ENCODE measurements at regions not wholly inside any gene's neighbourhood (a gene's known extent, or its start where the extent isn't known, plus 50 kb on each side); places are given as distances from the start of the nearest gene placed in this dataset.

GRCh38 chr6:159527351-159527750, 165.7 kb downstream of the SOD2 start:
- intact Hi-C loops (cut with micrococcal nuclease; ENCODE audit: unreplicated experiment) = no loop called here
- Histone ChIP-seq H3K9me2 (ENCODE audit: insufficient read depth, low read length) (no peaks in the 10 kb centered on the region), H3K4me3 (ENCODE audit: low read depth, low read length, poor library complexity, severe bottlenecking) (no peak overlapping the region), H3K9me3 (ENCODE audit: low read length) (no peaks in the 10 kb centered on the region), H2AFZ (ENCODE audit: low read length) (no peak overlapping the region), H3K79me2 (ENCODE audit: insufficient read depth, low read depth, low read length) (no peaks in the 10 kb centered on the region), H3K36me3 (ENCODE audit: insufficient read depth, low read length) (no peaks in the 10 kb centered on the region), H3K4me2 (ENCODE audit: low read length) (no peak overlapping the region), H3K4me1 (ENCODE audit: insufficient read depth, low read length, poor library complexity, severe bottlenecking) (no peaks in the 10 kb centered on the region), H4K20me1 (ENCODE audit: insufficient read depth, low read length) (no peaks in the 10 kb centered on the region), H3K27ac (ENCODE audit: low read depth, low read length, poor library complexity, severe bottlenecking) (no peak overlapping the region)
- DNase-seq (ENCODE audit: low spot score) = no peak
- POLR2A ChIA-PET = no interaction called here
- BruUV-seq (replicated peaks) = no TSS peak
- CTCF ChIA-PET (ENCODE audit: unreplicated experiment) = no interaction called here
- TF ChIP-seq, protein P1, sequence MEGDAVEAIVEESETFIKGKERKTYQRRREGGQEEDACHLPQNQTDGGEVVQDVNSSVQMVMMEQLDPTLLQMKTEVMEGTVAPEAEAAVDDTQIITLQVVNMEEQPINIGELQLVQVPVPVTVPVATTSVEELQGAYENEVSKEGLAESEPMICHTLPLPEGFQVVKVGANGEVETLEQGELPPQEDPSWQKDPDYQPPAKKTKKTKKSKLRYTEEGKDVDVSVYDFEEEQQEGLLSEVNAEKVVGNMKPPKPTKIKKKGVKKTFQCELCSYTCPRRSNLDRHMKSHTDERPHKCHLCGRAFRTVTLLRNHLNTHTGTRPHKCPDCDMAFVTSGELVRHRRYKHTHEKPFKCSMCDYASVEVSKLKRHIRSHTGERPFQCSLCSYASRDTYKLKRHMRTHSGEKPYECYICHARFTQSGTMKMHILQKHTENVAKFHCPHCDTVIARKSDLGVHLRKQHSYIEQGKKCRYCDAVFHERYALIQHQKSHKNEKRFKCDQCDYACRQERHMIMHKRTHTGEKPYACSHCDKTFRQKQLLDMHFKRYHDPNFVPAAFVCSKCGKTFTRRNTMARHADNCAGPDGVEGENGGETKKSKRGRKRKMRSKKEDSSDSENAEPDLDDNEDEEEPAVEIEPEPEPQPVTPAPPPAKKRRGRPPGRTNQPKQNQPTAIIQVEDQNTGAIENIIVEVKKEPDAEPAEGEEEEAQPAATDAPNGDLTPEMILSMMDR (conservative IDR thresholded peaks at IDR 0.05; ENCODE audit: low read length) = peak; percentile 44
- no peak for TF ChIP-seq EZH2phosphoT487 (IDR thresholded peaks at IDR 0.05; ENCODE audit: borderline replicate concordance, low read depth, low read length)

GRCh38 chr6:159525445-159526025, 167.5 kb downstream of the SOD2 start:
- H3K4me3 ChIP-seq (ENCODE audit: low read depth, low read length, poor library complexity, severe bottlenecking) = no peak overlapping the region
- no TSS peak for BruUV-seq (replicated peaks)
- no peak for DNase-seq (ENCODE audit: low spot score)
- TF ChIP-seq EZH2phosphoT487 (IDR thresholded peaks at IDR 0.05; ENCODE audit: borderline replicate concordance, low read depth, low read length) = no peak
- TF ChIP-seq, protein P1 (conservative IDR thresholded peaks at IDR 0.05; ENCODE audit: low read length) = no peak
- no peaks in the 10 kb centered on the region for H4K20me1 ChIP-seq (ENCODE audit: insufficient read depth, low read length)
- H3K4me1 ChIP-seq (ENCODE audit: insufficient read depth, low read length, poor library complexity, severe bottlenecking) = no peaks in the 10 kb centered on the region
- CTCF ChIA-PET (ENCODE audit: unreplicated experiment) = no interaction called here
- no peaks in the 10 kb centered on the region for H3K79me2 ChIP-seq (ENCODE audit: insufficient read depth, low read depth, low read length)
- intact Hi-C loops (cut with micrococcal nuclease; ENCODE audit: unreplicated experiment) = no loop called here
- H3K27ac ChIP-seq (ENCODE audit: low read depth, low read length, poor library complexity, severe bottlenecking) = no peak overlapping the region
- no peaks in the 10 kb centered on the region for H3K36me3 ChIP-seq (ENCODE audit: insufficient read depth, low read length)
- POLR2A ChIA-PET = interaction anchor here (0.5 to 0.6 kb wide), 2 partner anchors 36 to 177 kb away, joined by 3 to 4 read pairs; no protein-coding TSS in a partner anchor
- H2AFZ ChIP-seq (ENCODE audit: low read length) = no peak overlapping the region
- no peaks in the 10 kb centered on the region for H3K9me3 ChIP-seq (ENCODE audit: low read length)
- H3K9me2 ChIP-seq (ENCODE audit: insufficient read depth, low read length) = no peaks in the 10 kb centered on the region
- no peak overlapping the region for H3K4me2 ChIP-seq (ENCODE audit: low read length)

- Histone ChIP-seq H3K4me1 (ENCODE audit: insufficient read depth, low read length, poor library complexity, severe bottlenecking) (no peaks in the 10 kb centered on the region), H2AFZ (ENCODE audit: low read length) (no peak overlapping the region), H3K4me2 (ENCODE audit: low read length) (no peak overlapping the region), H3K4me3 (ENCODE audit: low read depth, low read length, poor library complexity, severe bottlenecking) (no peak overlapping the region), H4K20me1 (ENCODE audit: insufficient read depth, low read length) (no peaks in the 10 kb centered on the region), H3K27ac (ENCODE audit: low read depth, low read length, poor library complexity, severe bottlenecking) (no peak overlapping the region), H3K79me2 (ENCODE audit: insufficient read depth, low read depth, low read length) (no peaks in the 10 kb centered on the region), H3K9me3 (ENCODE audit: low read length) (no peaks in the 10 kb centered on the region), H3K36me3 (ENCODE audit: insufficient read depth, low read length) (no peaks in the 10 kb centered on the region), H3K9me2 (ENCODE audit: insufficient read depth, low read length) (no peaks in the 10 kb centered on the region)
- CTCF ChIA-PET (ENCODE audit: unreplicated experiment) = no interaction called here
- BruUV-seq (replicated peaks) = no TSS peak
- TF ChIP-seq, protein P1 (conservative IDR thresholded peaks at IDR 0.05; ENCODE audit: low read length) = no peak
- no peak for TF ChIP-seq EZH2phosphoT487 (IDR thresholded peaks at IDR 0.05; ENCODE audit: borderline replicate concordance, low read depth, low read length)
- DNase-seq (ENCODE audit: low spot score) = no peak
- intact Hi-C loops (cut with micrococcal nuclease; ENCODE audit: unreplicated experiment) = no loop called here
- POLR2A ChIA-PET = interaction anchor here (0.6 to 1.1 kb wide), 4 partner anchors 17 to 1500 kb away, joined by 3 to 5 read pairs (median 4); no protein-coding TSS in a partner anchor
Measured at GRCh38 chr6:159522877-159523547, 170.0 kb downstream of the SOD2 start.

Measured in OCI-LY7 (cell line).